ENCODE measurements at regions not wholly inside any gene's neighbourhood (a gene's known extent, or its start where the extent isn't known, plus 50 kb on each side); places are given as distances from the start of the nearest gene placed in this dataset.

DNA sequence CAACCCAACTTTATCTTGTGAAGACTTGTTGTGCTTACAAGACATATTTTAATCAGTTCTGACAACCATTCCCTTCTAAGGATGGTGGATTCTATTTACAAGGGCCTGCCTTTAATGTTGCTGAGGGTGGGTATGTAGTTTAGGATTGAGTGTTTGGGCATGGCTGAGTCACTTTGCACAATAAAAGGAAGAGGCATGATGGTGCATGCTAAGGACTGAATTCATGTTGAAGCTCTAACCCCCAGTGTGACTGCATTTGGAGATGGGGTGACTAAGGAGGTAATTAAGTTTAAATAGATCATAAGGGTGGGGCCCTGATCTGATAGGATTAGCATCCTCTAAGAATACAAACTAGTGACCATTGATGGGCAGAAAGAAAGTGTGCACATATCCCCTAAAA lies 196.1 kb upstream of the HS3ST3A1 start (continued):
- TF ChIP-seq USF2 (IDR thresholded peaks at IDR 0.05; ENCODE audit: low read length): no peak
- no peak for TF ChIP-seq RNF2 (IDR thresholded peaks at IDR 0.05; ENCODE audit: borderline replicate concordance, low read depth, low read length, missing control alignments, poor library complexity, severe bottlenecking)

All from H1 (cell line).